GM12801 (cell line): ENCODE measurements at regions not wholly inside any gene's neighbourhood (a gene's known extent, or its start where the extent isn't known, plus 50 kb on each side); places are given as distances from the start of the nearest gene placed in this dataset.

Source experiments
- CTCF ChIP-seq: IDR thresholded peaks from one replicate; pipeline ENCODE4 v1.5.1; 2011; ENCODE audit warnings: control low read depth; ENCODE audit not compliant: insufficient read length; ENCODE audit errors: extremely low read depth

DNA sequence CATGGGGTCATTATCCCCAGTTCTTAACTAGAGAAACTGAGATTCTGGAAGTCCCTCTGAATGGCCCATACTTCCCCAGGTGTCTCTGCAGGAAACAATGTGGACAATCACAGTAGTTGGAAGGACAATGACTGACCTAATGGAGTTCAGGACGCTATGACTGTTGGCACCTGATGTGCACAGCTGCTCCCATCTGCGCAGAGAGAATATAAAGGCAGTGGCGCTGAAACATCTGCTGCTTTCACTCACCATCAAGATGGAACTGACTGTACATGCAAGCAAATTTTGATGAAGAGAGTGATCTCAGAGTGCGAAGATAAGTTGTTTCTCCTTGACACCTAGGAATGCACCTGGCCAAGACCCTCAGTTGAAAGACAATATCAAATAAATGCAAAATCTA lies 395.7 kb upstream of the ASIC2 start:
- TF ChIP-seq CTCF, result no peak

GRCh38 chr17:33689725-33690124 lies 396.6 kb upstream of the ASIC2 start:
- TF ChIP-seq CTCF, result no peak

DNA sequence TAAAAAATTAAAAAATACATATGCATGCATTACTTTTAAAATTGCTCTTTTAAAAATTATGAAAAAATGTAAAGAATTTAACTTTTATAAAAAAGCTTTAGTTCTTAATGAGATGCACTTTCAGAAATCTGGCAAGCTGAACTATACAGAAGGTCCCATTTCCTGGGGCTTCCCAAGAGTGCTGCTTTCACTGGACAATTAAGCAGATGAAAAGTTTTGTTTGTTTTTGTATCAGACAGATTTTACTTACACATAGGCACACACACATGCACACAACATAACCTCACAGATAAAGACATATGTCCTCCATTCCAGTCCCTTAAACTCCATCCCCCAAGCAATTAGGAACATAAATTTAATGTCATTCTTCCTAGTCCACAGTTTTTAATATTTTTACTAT lies 402.3 kb upstream of the ASIC2 start:
- TF ChIP-seq CTCF, result no peak

DNA sequence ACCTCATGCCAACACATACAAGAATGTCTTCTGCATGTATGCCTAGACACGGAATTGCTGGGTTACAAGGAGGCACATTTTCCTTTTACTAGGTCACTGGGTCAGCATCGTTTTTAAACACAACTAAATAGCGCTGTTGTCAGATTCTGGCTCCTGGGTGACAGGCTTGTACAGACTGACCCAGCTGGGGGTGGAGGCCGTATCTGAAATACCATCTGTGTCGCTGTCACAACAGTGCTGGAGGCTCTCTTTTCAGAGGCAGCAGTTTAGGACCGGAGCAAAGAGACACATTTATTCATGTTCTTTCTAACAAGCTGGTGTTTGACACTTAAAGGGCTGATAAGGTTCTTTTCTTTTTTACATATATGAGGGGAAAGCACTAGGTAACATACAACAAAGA lies 403.0 kb upstream of the ASIC2 start:
- no peak for TF ChIP-seq CTCF

- no peak for TF ChIP-seq CTCF
These were observed 404.5 kb upstream of the ASIC2 start for GRCh38 chr17:33697557-33697956.

- no peak for TF ChIP-seq CTCF
These were observed 408.8 kb upstream of the ASIC2 start for GRCh38 chr17:33701910-33702309.

DNA sequence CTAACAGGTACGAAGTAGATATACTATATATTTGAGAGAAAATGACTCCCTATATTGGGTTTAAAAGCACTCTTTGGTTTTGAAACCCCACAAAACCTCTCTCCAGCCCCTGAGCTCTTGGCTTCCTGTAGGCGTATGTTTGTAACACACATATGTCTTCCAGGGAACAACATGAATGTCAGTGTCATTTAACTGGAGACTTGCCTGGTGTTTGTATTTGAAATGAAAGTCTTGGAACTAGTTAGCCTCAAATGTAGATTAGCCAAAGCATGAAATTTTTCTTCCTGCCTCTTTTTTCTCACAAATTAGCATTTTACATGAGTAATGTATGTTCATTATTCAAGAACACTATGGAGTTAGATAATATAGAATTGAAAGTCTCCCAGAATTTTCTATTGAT lies 411.8 kb upstream of the ASIC2 start:
- TF ChIP-seq CTCF, result no peak

DNA sequence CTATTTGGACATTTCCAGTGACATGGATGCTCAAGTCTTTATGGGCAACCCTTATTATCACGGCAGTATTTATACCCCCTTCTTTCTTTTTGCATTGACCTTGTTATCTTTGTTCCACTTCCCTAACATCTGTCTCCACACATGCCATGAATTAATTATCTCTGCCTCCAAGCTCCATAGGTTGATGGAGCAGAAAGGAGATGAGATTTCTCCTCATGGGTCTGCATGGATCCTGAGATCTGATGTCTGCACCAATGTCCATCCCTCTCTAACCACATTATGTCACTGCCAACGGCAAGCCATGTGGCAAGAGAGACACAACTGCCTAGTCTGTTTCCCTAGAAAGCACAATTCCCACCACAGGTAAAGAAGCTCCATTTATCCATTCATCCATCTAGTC lies 416.8 kb upstream of the ASIC2 start:
- no peak for TF ChIP-seq CTCF
